ENCODE measurements at regions not wholly inside any gene's neighbourhood (a gene's known extent, or its start where the extent isn't known, plus 50 kb on each side); places are given as distances from the start of the nearest gene placed in this dataset.

DNA sequence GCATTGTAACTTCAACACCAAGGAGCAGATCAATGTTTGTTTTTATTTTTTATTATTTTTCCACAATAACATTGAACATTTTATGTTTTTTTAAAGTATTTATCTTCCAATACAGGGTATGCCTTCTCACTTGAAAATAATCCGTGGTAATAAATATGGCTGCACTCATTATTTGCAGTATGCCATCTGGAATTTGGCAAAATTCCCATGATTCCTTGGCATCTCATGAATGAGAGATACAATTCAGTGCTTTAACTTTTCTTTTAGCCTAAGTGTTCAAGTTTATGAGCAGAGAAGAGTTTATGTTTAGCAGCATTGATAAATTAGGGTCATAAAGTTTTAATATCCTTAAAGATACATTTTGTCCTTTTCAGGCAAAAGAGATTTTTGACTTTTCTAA lies 1109.6 kb upstream of the ATXN8OS start:
- TF ChIP-seq CTCF (IDR thresholded peaks at IDR 0.05) (no peak), EZH2 (IDR thresholded peaks at IDR 0.05) (no peak)

All from neural progenitor cell (in vitro differentiated cells).